ENCODE measurements at regions not wholly inside any gene's neighbourhood (a gene's known extent, or its start where the extent isn't known, plus 50 kb on each side); places are given as distances from the start of the nearest gene placed in this dataset.

DNA sequence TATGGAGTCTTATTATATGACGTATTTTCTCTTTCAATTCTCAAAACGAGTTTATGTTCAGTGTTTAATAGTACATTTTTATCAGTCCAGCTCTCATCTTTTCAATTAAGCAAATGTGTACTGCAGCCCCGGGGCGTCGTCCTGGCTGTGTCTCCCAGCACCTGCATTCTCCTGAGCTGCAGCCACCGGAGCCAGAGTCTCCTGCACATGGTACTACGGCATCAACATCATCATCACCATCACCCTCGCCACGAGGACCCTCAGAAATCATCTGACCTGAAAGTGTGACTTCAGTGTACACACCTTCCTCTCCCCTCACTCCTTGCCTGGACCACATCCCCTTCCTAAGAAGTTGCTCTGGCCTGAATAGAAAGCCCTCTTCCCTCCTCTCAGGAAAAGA lies 267.7 kb upstream of the ARID1B start:
- TF ChIP-seq, protein P1, sequence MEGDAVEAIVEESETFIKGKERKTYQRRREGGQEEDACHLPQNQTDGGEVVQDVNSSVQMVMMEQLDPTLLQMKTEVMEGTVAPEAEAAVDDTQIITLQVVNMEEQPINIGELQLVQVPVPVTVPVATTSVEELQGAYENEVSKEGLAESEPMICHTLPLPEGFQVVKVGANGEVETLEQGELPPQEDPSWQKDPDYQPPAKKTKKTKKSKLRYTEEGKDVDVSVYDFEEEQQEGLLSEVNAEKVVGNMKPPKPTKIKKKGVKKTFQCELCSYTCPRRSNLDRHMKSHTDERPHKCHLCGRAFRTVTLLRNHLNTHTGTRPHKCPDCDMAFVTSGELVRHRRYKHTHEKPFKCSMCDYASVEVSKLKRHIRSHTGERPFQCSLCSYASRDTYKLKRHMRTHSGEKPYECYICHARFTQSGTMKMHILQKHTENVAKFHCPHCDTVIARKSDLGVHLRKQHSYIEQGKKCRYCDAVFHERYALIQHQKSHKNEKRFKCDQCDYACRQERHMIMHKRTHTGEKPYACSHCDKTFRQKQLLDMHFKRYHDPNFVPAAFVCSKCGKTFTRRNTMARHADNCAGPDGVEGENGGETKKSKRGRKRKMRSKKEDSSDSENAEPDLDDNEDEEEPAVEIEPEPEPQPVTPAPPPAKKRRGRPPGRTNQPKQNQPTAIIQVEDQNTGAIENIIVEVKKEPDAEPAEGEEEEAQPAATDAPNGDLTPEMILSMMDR (IDR thresholded peaks at IDR 0.05; ENCODE audit: low read depth, low read length): no peak
- TF ChIP-seq POLR2A (IDR thresholded peaks at IDR 0.05; ENCODE audit: extremely low read depth, insufficient read length): no peak
